ENCODE measurements at regions not wholly inside any gene's neighbourhood (a gene's known extent, or its start where the extent isn't known, plus 50 kb on each side); places are given as distances from the start of the nearest gene placed in this dataset.

GRCh38 chr9:129416821-129417539 is 203.9 kb downstream of the C9orf50 start:
- no peak for TF ChIP-seq GLIS3 (CRISPR knock-in tag; IDR thresholded peaks at IDR 0.05)
- TF ChIP-seq ZNF70 (CRISPR knock-in tag; IDR thresholded peaks at IDR 0.05): no peak
- no peak for TF ChIP-seq POU6F1 (CRISPR knock-in tag; IDR thresholded peaks at IDR 0.05; ENCODE audit: borderline replicate concordance, low read depth)
- no peak for TF ChIP-seq RARB (CRISPR knock-in tag; IDR thresholded peaks at IDR 0.05)
- no peak for TF ChIP-seq CSDC2 (CRISPR knock-in tag; IDR thresholded peaks at IDR 0.05)
- no peak for TF ChIP-seq TCF4 (CRISPR knock-in tag; IDR thresholded peaks at IDR 0.05; ENCODE audit: borderline replicate concordance)
- no peak for TF ChIP-seq TSHZ2 (CRISPR knock-in tag; IDR thresholded peaks at IDR 0.05)
- TF ChIP-seq PATZ1 (CRISPR knock-in tag; IDR thresholded peaks at IDR 0.05; ENCODE audit: borderline replicate concordance): no peak

All from SK-N-SH treated with all-trans-retinoic acid at 6 μM for 48 hours (cell line).